ENCODE measurements at regions not wholly inside any gene's neighbourhood (a gene's known extent, or its start where the extent isn't known, plus 50 kb on each side); places are given as distances from the start of the nearest gene placed in this dataset.

DNA sequence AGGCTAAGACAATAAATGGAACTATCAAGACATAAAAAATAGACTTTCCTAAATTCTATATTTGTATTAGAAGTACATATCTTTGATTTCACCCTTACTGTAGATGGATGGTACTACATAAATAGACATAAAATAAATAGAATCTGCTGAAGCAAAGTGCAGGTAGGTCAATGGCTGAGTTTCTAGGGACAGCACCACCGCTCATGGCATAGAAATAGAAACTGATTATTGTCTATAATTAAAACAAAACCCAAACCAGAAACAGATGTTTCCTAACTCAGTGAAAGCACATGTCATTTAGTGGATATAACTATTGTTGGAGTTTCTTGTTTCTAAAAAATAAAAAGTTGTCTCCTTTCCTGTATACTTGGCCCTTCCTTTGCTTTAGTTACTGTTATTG lies 387.3 kb upstream of the ADGRL3 start:
- H3K27ac Mint-ChIP-seq: no peak overlapping the region
- ChIA-PET CTCF (no interaction called here), POLR2A (no interaction called here)
- H3K27me3 Mint-ChIP-seq: no peaks in the 10 kb centered on the region
- no peaks in the 10 kb centered on the region for H3K4me1 Mint-ChIP-seq
- no peak overlapping the region for H3K4me3 Mint-ChIP-seq
- H3K9me3 Mint-ChIP-seq: peaks cover 6% of the 10 kb centered on the region
- H3K36me3 Mint-ChIP-seq (ENCODE audit: low read depth): no peaks in the 10 kb centered on the region
- no peak for DNase-seq

DNA sequence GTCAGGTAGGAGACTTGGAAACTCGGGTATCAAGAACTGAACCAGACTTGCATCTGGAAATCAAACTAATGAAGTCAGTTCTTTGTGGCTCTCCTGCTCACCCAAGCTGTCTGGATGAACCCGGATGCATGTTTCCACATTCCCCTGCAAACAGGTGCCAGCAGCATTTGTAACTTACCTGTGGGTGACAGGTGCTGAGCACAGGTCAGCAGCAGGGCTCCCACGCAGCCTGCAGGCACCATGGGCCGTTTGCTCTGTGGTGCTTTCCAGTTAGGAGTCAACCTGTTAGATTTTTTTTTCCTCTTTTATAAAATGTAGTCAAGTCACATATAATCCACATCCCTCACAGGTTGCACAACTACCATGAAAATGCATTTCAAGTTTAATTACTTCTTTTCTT lies 385.6 kb upstream of the ADGRL3 start:
- CTCF ChIA-PET: no interaction called here
- H3K4me1 Mint-ChIP-seq: no peaks in the 10 kb centered on the region
- H3K4me3 Mint-ChIP-seq: no peak overlapping the region
- no peak overlapping the region for H3K27ac Mint-ChIP-seq
- H3K27me3 Mint-ChIP-seq: no peaks in the 10 kb centered on the region
- H3K36me3 Mint-ChIP-seq (ENCODE audit: low read depth): no peaks in the 10 kb centered on the region
- H3K9me3 Mint-ChIP-seq: peaks cover 7% of the 10 kb centered on the region
- POLR2A ChIA-PET: no interaction called here
- no peak for DNase-seq

DNA sequence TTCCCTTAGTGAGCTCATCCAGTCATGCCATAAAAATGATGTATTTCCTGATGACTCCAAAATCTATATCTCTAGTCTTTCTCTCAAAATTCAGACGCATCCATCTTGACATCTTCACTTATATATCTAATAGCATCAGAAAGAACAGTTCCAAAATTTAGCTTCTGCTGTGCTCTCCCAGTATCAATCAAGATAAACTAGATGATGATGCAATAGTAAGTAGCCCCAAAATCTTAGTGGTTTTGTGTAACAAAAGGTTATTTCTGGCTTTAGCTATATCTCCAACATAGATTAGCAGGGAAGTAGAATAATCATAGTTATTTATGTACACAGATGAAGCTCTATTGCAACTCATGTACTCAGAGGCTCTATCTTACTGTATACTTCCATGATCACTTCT lies 382.5 kb upstream of the ADGRL3 start:
- no peak for DNase-seq
- no peak overlapping the region for H3K27ac Mint-ChIP-seq
- H3K36me3 Mint-ChIP-seq (ENCODE audit: low read depth): no peaks in the 10 kb centered on the region
- ChIA-PET POLR2A (no interaction called here), CTCF (no interaction called here)
- H3K27me3 Mint-ChIP-seq: no peaks in the 10 kb centered on the region
- peaks cover 2% of the 10 kb centered on the region for H3K9me3 Mint-ChIP-seq
- no peaks in the 10 kb centered on the region for H3K4me1 Mint-ChIP-seq
- no peak overlapping the region for H3K4me3 Mint-ChIP-seq

DNA sequence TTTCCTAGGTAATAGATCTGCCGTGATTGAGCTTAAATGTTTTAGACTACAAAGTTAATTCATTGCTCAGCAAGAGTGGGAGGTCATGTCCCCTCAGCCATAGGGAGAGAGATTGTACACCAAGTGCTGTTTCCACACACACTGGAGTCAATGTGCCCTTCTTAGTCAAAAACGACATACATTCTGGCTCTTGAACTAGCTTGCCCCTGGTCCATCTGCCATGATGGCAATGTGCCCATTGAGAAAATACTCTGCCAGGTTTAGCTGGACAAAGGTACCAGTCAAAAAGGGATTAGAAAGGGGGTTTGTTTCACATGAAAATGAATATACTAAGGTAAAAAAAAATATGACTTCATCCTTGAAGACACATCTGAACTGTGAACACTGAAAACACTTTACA lies 377.1 kb upstream of the ADGRL3 start:
- POLR2A ChIA-PET: no interaction called here
- H3K27ac Mint-ChIP-seq: no peak overlapping the region
- no peaks in the 10 kb centered on the region for H3K4me1 Mint-ChIP-seq
- no peak for DNase-seq
- peaks cover 4% of the 10 kb centered on the region for H3K9me3 Mint-ChIP-seq
- H3K36me3 Mint-ChIP-seq (ENCODE audit: low read depth): no peaks in the 10 kb centered on the region
- CTCF ChIA-PET: no interaction called here
- no peaks in the 10 kb centered on the region for H3K27me3 Mint-ChIP-seq
- no peak overlapping the region for H3K4me3 Mint-ChIP-seq

DNA sequence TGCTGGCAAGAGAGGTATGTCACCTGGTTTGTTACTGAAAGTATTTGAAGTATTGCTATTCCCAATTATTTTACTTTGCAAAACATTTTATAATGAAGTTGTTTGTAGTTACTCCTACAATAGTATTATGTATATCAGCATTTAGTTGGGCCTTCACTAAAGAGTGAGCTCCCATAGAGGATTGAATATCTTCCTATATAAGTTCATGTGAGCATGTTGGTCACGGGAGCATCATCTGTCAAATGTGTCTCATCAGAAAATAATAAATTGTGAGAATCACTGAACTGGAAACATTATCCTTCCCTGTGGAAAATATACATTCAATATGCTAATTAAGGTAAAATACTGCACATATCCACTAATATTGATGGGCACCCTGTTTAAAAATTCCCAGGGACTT lies 360.1 kb upstream of the ADGRL3 start:
- CTCF ChIA-PET: no interaction called here
- Mint-ChIP-seq H3K36me3 (ENCODE audit: low read depth) (no peaks in the 10 kb centered on the region), H3K27me3 (no peaks in the 10 kb centered on the region), H3K27ac (no peak overlapping the region), H3K4me3 (no peak overlapping the region), H3K4me1 (no peaks in the 10 kb centered on the region), H3K9me3 (peaks cover 4% of the 10 kb centered on the region)
- POLR2A ChIA-PET: no interaction called here
- DNase-seq: no peak

DNA sequence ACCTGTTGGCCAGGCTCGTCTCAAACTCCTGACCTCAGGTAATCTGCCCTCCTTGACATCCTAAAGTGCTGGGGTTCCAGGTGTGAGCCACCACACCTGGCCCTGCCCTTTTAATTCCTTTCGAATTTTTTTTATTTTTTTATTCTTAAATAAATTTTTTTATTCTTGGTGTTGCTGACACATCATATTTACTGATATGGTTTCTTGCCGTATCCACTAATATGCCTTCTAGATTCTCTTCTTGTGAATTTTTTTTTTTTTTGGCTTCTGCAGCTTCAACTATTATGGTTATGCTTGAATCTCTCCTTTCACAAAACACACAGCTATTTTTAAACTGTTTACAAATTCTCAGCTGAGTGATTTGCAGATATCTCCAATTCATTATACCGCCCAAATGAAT lies 353.4 kb upstream of the ADGRL3 start:
- no peaks in the 10 kb centered on the region for H3K27me3 Mint-ChIP-seq
- H3K4me3 Mint-ChIP-seq: no peak overlapping the region
- H3K27ac Mint-ChIP-seq: no peak overlapping the region
- no peaks in the 10 kb centered on the region for H3K4me1 Mint-ChIP-seq
- no peaks in the 10 kb centered on the region for H3K36me3 Mint-ChIP-seq (ENCODE audit: low read depth)
- peaks cover 5% of the 10 kb centered on the region for H3K9me3 Mint-ChIP-seq
- no peak for DNase-seq
- CTCF ChIA-PET: no interaction called here
- POLR2A ChIA-PET: no interaction called here

DNA sequence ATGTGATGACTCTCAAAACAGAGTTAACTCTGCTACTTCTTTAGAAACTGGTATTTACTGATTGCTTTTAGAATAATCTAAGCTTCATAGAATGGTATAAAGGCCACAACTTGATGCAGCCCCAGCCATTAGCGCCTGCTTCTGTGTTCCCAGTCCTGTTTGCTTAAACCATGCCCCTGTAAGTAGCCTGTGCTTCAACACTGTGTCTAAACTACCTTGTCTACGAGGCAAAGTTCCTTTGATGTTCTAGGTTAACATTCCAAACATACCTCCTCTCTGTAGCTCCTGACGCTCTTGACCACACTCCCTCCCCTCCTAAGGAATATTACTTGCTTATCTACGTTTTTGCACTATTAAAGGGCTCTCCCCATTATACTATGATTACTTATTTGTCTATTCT lies 352.5 kb upstream of the ADGRL3 start:
- no peak overlapping the region for H3K4me3 Mint-ChIP-seq
- H3K36me3 Mint-ChIP-seq (ENCODE audit: low read depth): no peaks in the 10 kb centered on the region
- H3K27me3 Mint-ChIP-seq: no peaks in the 10 kb centered on the region
- no peak for DNase-seq
- H3K9me3 Mint-ChIP-seq: peaks cover 8% of the 10 kb centered on the region
- ChIA-PET CTCF (no interaction called here), POLR2A (no interaction called here)
- H3K4me1 Mint-ChIP-seq: no peaks in the 10 kb centered on the region
- H3K27ac Mint-ChIP-seq: no peak overlapping the region

DNA sequence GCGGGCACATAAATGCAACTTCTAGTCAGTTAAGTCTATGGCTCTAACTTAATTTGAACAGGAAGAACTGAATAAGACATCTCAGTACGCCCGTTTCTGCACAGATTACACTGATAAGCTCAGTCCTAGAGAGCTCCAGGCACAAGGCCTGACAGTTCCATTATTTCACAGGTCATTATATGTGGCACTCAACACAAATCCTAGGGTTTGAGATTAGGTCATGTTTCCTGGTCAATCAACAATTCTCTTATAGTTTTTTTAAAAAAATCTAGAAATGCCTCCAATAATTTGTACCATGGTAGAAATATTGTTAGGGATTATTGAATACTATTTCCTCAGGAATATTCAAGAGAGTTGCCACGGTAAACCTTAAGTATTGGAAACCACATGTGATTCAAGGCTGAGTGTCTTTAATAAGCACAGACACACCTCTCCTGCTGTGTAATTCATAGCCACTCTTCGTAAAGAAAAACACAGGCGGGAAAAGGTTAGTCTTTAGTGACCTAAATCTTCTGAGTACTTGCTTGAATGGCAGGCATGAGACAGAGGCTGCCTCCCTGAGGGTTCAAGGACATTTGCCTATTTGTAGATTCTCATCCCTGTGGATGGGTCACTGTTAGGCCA lies 342.9 kb upstream of the ADGRL3 start:
- H3K4me3 Mint-ChIP-seq: no peak overlapping the region
- no peaks in the 10 kb centered on the region for H3K36me3 Mint-ChIP-seq (ENCODE audit: low read depth)

DNA sequence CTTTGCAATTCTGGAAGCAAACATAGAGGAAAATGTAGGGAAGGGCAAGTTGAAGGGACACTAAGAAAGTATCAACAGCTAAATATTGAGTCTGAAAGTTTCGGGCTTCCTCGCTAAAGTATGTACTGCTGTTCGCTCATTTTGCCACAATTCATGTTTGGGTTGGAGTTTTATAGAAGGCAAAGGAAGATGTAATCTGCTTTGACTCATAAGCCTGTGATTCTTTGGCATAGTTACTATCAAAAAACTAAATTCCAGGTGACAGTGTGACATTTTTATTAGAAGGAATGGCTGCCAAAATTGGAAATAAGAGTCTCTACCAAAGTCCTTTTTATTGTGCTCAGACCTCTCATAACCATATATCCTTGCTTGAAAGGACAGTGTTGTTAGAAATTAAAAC lies 336.7 kb upstream of the ADGRL3 start:
- no peaks in the 10 kb centered on the region for H3K4me1 Mint-ChIP-seq
- DNase-seq: no peak
- H3K27ac Mint-ChIP-seq: no peak overlapping the region
- ChIA-PET CTCF (no interaction called here), POLR2A (no interaction called here)
- no peaks in the 10 kb centered on the region for H3K36me3 Mint-ChIP-seq (ENCODE audit: low read depth)
- H3K9me3 Mint-ChIP-seq: peaks cover 11% of the 10 kb centered on the region
- no peak overlapping the region for H3K4me3 Mint-ChIP-seq
- H3K27me3 Mint-ChIP-seq: no peaks in the 10 kb centered on the region

More for the DNA sequence above, 342.9 kb upstream of the ADGRL3 start:
- POLR2A ChIA-PET: no interaction called here
- Mint-ChIP-seq H3K4me1 (no peaks in the 10 kb centered on the region), H3K27me3 (no peaks in the 10 kb centered on the region), H3K9me3 (no peaks in the 10 kb centered on the region), H3K27ac (no peak overlapping the region)
- CTCF ChIA-PET: no interaction called here
- DNase-seq: no peak

DNA sequence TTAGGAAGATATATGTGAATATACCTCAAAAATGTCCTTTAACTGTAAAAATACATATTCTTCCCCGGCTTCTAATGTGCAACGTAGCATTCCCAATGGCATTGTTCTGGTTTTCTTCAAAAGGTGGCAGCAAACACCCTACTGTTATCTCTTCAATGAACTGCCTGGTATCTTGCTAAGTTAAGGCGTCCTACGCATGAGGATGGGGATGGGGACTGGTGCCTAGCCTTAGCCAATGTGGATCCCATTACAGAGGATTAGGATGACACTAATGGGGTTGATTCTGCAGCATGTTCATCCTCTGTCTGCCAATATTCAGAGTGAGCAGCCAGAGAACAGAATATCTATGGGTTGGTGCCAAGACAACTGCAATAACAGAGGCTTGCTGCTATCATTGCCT lies 334.9 kb upstream of the ADGRL3 start:
- Mint-ChIP-seq H3K36me3 (ENCODE audit: low read depth) (no peaks in the 10 kb centered on the region), H3K4me1 (no peaks in the 10 kb centered on the region), H3K27me3 (no peaks in the 10 kb centered on the region), H3K9me3 (peaks cover 11% of the 10 kb centered on the region), H3K4me3 (no peak overlapping the region), H3K27ac (no peak overlapping the region)
- CTCF ChIA-PET: no interaction called here
- POLR2A ChIA-PET: no interaction called here
- DNase-seq: no peak

DNA sequence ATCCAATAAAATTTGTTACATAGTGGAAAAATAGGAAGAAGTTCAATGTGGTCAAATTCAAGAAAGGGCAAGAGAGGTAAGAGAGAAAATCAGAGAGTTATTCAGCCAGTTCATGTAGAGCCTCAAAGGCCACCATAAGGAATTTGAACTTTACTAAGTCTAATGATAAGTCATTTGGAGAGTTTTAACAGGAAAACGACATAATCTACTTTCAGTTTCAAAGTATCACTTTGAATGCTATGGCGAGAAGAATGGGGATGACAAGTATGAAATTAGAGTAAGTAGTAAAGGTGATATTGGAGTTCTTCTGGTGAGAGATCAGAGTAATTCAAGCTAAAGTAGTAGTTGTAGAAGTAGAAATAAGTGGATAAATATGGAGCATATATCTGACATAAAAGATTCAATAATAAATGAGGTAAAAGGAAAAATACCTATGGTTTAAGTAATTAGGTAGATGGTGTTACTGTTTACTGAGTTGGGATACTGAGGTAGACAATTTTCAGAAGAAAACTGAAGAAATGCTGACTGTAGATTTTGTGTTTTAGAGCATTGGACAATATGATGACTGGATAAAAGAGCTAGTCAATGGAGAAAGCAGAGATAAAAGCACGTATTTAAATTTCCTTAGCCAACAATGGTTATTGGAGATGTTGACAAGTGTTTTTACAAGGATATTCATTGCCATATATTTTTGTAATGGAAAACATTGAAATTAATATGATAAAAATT lies 331.7 kb upstream of the ADGRL3 start:
- no peaks in the 10 kb centered on the region for H3K4me1 Mint-ChIP-seq
- ChIA-PET CTCF (no interaction called here), POLR2A (no interaction called here)
- no peaks in the 10 kb centered on the region for H3K27me3 Mint-ChIP-seq
- H3K4me3 Mint-ChIP-seq: no peak overlapping the region
- H3K27ac Mint-ChIP-seq: no peak overlapping the region
- H3K9me3 Mint-ChIP-seq: peaks cover 11% of the 10 kb centered on the region
- H3K36me3 Mint-ChIP-seq (ENCODE audit: low read depth): no peaks in the 10 kb centered on the region
- no peak for DNase-seq

DNA sequence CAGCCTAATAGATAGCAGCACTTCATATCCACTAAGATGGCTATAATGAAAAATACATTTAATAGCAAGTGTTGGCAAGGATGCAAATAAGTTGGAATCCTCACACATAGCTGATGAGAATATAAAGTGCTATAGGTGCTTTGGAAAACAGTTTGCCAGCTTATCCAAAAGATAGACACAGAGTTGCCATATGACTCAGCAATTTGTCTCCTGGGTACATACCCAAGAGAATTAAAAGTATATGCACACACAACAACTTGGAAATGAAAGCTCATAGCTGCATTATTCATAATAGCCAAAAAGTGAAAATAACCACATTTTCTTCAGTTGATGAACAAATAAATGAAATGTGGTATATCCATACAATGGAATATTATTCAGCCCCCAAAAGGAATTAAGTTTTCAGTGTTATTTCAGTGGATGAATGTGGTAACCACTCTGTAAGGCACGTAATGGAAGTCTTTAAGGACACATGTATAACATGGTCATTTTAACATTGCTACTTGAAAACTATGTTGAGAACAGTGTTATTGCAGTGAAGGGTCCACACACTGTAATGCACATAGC lies 320.9 kb upstream of the ADGRL3 start:
- Mint-ChIP-seq H3K4me3 (no peak overlapping the region), H3K36me3 (ENCODE audit: low read depth) (no peaks in the 10 kb centered on the region), H3K27ac (no peak overlapping the region), H3K9me3 (peaks cover 3% of the 10 kb centered on the region), H3K27me3 (no peaks in the 10 kb centered on the region), H3K4me1 (no peaks in the 10 kb centered on the region)
- ChIA-PET POLR2A (no interaction called here), CTCF (no interaction called here)
- no peak for DNase-seq

DNA sequence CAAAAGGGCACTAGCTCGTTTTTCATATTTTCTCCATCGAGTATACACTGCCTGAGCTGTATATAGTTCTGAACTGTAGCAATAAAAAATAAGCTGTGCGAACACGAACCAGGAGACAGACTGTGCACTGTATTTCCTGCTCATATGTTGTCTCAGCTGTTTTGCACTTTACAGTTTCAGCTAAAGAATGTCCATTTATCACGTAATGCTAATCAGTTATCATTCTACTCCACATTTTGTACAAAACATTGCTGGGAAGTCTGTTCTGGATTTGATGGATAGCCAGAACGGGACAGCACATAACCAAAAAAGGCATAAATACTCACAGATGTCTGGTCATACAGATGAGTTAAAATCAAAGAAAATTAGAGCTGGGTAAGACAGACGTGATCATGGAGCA lies 315.5 kb upstream of the ADGRL3 start:
- ChIA-PET CTCF (no interaction called here), POLR2A (no interaction called here)
- H3K36me3 Mint-ChIP-seq (ENCODE audit: low read depth): no peaks in the 10 kb centered on the region
- H3K4me3 Mint-ChIP-seq: no peak overlapping the region
- peaks cover 7% of the 10 kb centered on the region for H3K9me3 Mint-ChIP-seq
- DNase-seq: no peak
- no peaks in the 10 kb centered on the region for H3K27me3 Mint-ChIP-seq
- H3K27ac Mint-ChIP-seq: no peak overlapping the region
- no peaks in the 10 kb centered on the region for H3K4me1 Mint-ChIP-seq

DNA sequence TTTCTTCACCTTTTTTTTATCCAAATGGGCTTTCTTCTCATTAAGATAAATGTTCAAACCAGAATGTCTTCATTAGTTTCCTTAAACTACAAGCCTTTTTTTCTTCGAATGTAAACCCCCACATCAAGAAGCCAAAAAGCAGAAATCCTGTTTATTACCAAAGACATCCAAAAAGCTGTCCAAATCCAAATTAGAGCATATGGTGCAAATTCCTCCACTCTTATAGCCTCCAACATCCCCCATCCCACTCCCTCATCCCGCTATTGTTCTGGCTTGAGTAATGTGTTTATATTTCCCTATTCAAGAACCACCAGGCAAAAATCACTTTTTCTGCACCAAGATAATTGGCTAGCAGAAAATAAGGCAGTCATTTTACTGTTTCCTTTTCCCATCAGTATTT lies 315.1 kb upstream of the ADGRL3 start:
- CTCF ChIA-PET: no interaction called here
- no peak overlapping the region for H3K4me3 Mint-ChIP-seq
- H3K27ac Mint-ChIP-seq: no peak overlapping the region
- H3K9me3 Mint-ChIP-seq: peaks cover 7% of the 10 kb centered on the region
- POLR2A ChIA-PET: no interaction called here
- no peak for DNase-seq
- no peaks in the 10 kb centered on the region for H3K36me3 Mint-ChIP-seq (ENCODE audit: low read depth)
- no peaks in the 10 kb centered on the region for H3K27me3 Mint-ChIP-seq
- no peaks in the 10 kb centered on the region for H3K4me1 Mint-ChIP-seq
